OCI-LY1 (cell line): ENCODE measurements at regions not wholly inside any gene's neighbourhood (a gene's known extent, or its start where the extent isn't known, plus 50 kb on each side); places are given as distances from the start of the nearest gene placed in this dataset.

Experiments used
- H2AFZ ChIP-seq: fragments of 200-600 bp; sonication (generic), shearing (Covaris generic); 2 replicates; pipeline ENCODE4 v1.6.0; 2014; ENCODE audit warnings: antibody characterized with exemption, mild to moderate bottlenecking, low read length
- H3F3A ChIP-seq: fragments of 200-600 bp; sonication (generic), shearing (Covaris generic); 2 replicates; pipeline ENCODE4 v1.6.0; 2014; ENCODE audit warnings: mild to moderate bottlenecking, antibody characterized with exemption, low read length, moderate library complexity; ENCODE audit not compliant: insufficient read depth
- H3K27ac ChIP-seq: fragments of 200-600 bp; sonication (generic); 2 replicates; pipeline ENCODE4 v1.5.1; 2014; ENCODE audit warnings: low read length, mixed run types, mild to moderate bottlenecking, low read depth; ENCODE audit not compliant: poor library complexity, severe bottlenecking
- H3K27me3 ChIP-seq: fragments of 200-600 bp; sonication (generic); 2 replicates; pipeline ENCODE4 v1.6.0; 2014; ENCODE audit warnings: antibody characterized with exemption, mild to moderate bottlenecking, low read length, moderate library complexity; ENCODE audit not compliant: insufficient read depth
- H3K36me3 ChIP-seq: fragments of 200-600 bp; sonication (generic); 2 replicates; pipeline ENCODE4 v1.6.1; 2014; ENCODE audit warnings: mild to moderate bottlenecking, antibody characterized with exemption, low read length, moderate library complexity, mixed read lengths; ENCODE audit not compliant: insufficient read depth
- H3K4me1 ChIP-seq: fragments of 200-600 bp; sonication (generic); 2 replicates; pipeline ENCODE4 v1.5.1; 2014; ENCODE audit warnings: mild to moderate bottlenecking, low read length, moderate library complexity; ENCODE audit not compliant: insufficient read depth, severe bottlenecking
- H3K4me2 ChIP-seq: fragments of 200-600 bp; sonication (generic), shearing (Covaris generic); 2 replicates; pipeline ENCODE4 v1.6.1; 2014; ENCODE audit warnings: low read length
- H3K4me3 ChIP-seq: fragments of 200-600 bp; sonication (generic); 2 replicates; pipeline ENCODE4 v1.5.1; 2014; ENCODE audit warnings: low read length, low read depth, mild to moderate bottlenecking, mixed read lengths; ENCODE audit not compliant: poor library complexity, severe bottlenecking
- H3K79me2 ChIP-seq: fragments of 200-600 bp; shearing (Covaris generic); 2 replicates; pipeline ENCODE4 v1.6.1; 2016; ENCODE audit warnings: mixed run types, low read length, mixed read lengths; ENCODE audit not compliant: insufficient read depth
- H3K9ac ChIP-seq: fragments of 200-600 bp; sonication (generic), shearing (Covaris generic); 2 replicates; pipeline ENCODE4 v1.6.1; 2014; ENCODE audit warnings: mild to moderate bottlenecking, low read length, mixed read lengths
- H3K9me2 ChIP-seq: fragments of 200-600 bp; sonication (generic), shearing (Covaris generic); 2 replicates; pipeline ENCODE4 v1.6.1; 2014; ENCODE audit warnings: low read depth, mild to moderate bottlenecking, low read length, mixed read lengths
- H3K9me3 ChIP-seq: fragments of 200-600 bp; shearing (Covaris generic); 2 replicates; pipeline ENCODE4 v1.6.1; 2014; ENCODE audit warnings: low read length, mixed read lengths
- H4K20me1 ChIP-seq: fragments of 200-600 bp; sonication (generic), shearing (Covaris generic); 2 replicates; pipeline ENCODE4 v1.6.0; 2016; ENCODE audit warnings: mild to moderate bottlenecking, low read length; ENCODE audit not compliant: insufficient read depth
- CTCF ChIP-seq: fragments of 200-600 bp; sonication (generic), shearing (Covaris generic); IDR thresholded peaks from 2 replicates; pipeline ENCODE4 v1.5.1; 2017; ENCODE audit warnings: mild to moderate bottlenecking, antibody characterized with exemption, low read length, moderate library complexity, mixed read lengths
- EZH2 ChIP-seq: fragments of 200-600 bp; sonication (generic), shearing (Covaris generic); IDR thresholded peaks from 2 replicates; pipeline ENCODE4 v1.8.0; 2017; ENCODE audit warnings: borderline replicate concordance, mixed run types, mild to moderate bottlenecking, antibody characterized with exemption, low read length, moderate library complexity, mixed read lengths

GRCh38 chr2:176443946-176444345 is 174.7 kb downstream of the MTX2 start:
- no peaks in the 10 kb centered on the region for H3K27me3 ChIP-seq
- no peaks in the 10 kb centered on the region for H3K9me3 ChIP-seq
- H3K79me2 ChIP-seq = no peaks in the 10 kb centered on the region
- no peaks in the 10 kb centered on the region for H3K36me3 ChIP-seq
- no peak overlapping the region for H3K4me2 ChIP-seq
- no peaks in the 10 kb centered on the region for H4K20me1 ChIP-seq
- H3K9ac ChIP-seq = no peak overlapping the region
- peaks cover 3% of the 10 kb centered on the region for H3K4me1 ChIP-seq
- H2AFZ ChIP-seq = no peak overlapping the region
- H3K4me3 ChIP-seq = no peak overlapping the region
- no peaks in the 10 kb centered on the region for H3F3A ChIP-seq
- H3K9me2 ChIP-seq = no peaks in the 10 kb centered on the region
- TF ChIP-seq CTCF = no peak
- TF ChIP-seq EZH2 = no peak
- no peak overlapping the region for H3K27ac ChIP-seq

- Histone ChIP-seq H3F3A (no peaks in the 10 kb centered on the region), H3K79me2 (no peaks in the 10 kb centered on the region), H3K9ac (no peak overlapping the region), H3K36me3 (no peaks in the 10 kb centered on the region), H3K27ac (no peak overlapping the region), H3K27me3 (no peaks in the 10 kb centered on the region), H3K9me2 (no peaks in the 10 kb centered on the region), H3K4me3 (no peak overlapping the region), H3K4me1 (peaks cover 3% of the 10 kb centered on the region), H3K9me3 (no peaks in the 10 kb centered on the region), H2AFZ (no peak overlapping the region), H4K20me1 (no peaks in the 10 kb centered on the region), H3K4me2 (no peak overlapping the region)
- TF ChIP-seq EZH2 = no peak
- no peak for TF ChIP-seq CTCF
These were observed 176.7 kb downstream of the MTX2 start for GRCh38 chr2:176445956-176446355.

- Histone ChIP-seq H4K20me1 (no peaks in the 10 kb centered on the region), H3K9me2 (no peaks in the 10 kb centered on the region), H3K9ac (no peak overlapping the region), H3K4me2 (no peak overlapping the region), H3K27ac (no peak overlapping the region), H3K27me3 (no peaks in the 10 kb centered on the region), H3K79me2 (no peaks in the 10 kb centered on the region), H3K36me3 (no peaks in the 10 kb centered on the region), H2AFZ (no peak overlapping the region; the same call in 1 of the 2 replicates), H3K9me3 (no peaks in the 10 kb centered on the region), H3K4me3 (no peak overlapping the region), H3F3A (no peaks in the 10 kb centered on the region), H3K4me1 (peaks cover 3% of the 10 kb centered on the region)
- TF ChIP-seq EZH2 = no peak
These were observed 177.6 kb downstream of the MTX2 start for GRCh38 chr2:176446718-176447414.

- Histone ChIP-seq H3K9me3 (no peaks in the 10 kb centered on the region), H2AFZ (no peak overlapping the region), H3K4me1 (peaks cover 3% of the 10 kb centered on the region), H3K9me2 (no peaks in the 10 kb centered on the region), H3K4me2 (no peak overlapping the region), H3K36me3 (no peaks in the 10 kb centered on the region), H3K27me3 (no peaks in the 10 kb centered on the region), H3K4me3 (no peak overlapping the region), H3F3A (no peaks in the 10 kb centered on the region), H3K9ac (no peak overlapping the region), H3K27ac (no peak overlapping the region), H3K79me2 (no peaks in the 10 kb centered on the region), H4K20me1 (no peaks in the 10 kb centered on the region)
- TF ChIP-seq CTCF = no peak
- no peak for TF ChIP-seq EZH2
These were observed 178.4 kb downstream of the MTX2 start for GRCh38 chr2:176447616-176448015.
